ENCODE measurements at regions not wholly inside any gene's neighbourhood (a gene's known extent, or its start where the extent isn't known, plus 50 kb on each side); places are given as distances from the start of the nearest gene placed in this dataset.

GRCh38 chr7:92939666-92940360, 103.4 kb upstream of the CDK6 start:
- no peak for TF ChIP-seq CTCF (IDR thresholded peaks at IDR 0.05)
- H3K27me3 ChIP-seq (ENCODE audit: control insufficient read depth, insufficient read depth, low read length) = no peaks in the 10 kb centered on the region
- H3K4me1 ChIP-seq = no peaks in the 10 kb centered on the region
- no peaks in the 10 kb centered on the region for H3K9me3 ChIP-seq (ENCODE audit: control insufficient read depth, low read length)
- no peak overlapping the region for H3K4me3 ChIP-seq (ENCODE audit: low read depth, low read length)
- H3K4me2 ChIP-seq (ENCODE audit: low read length) = no peak overlapping the region
- H3K9ac ChIP-seq = no peak overlapping the region
- no peak overlapping the region for H3K27ac ChIP-seq
- H3K36me3 ChIP-seq (ENCODE audit: control insufficient read depth, insufficient read depth, low read length) = no peaks in the 10 kb centered on the region
- no peak overlapping the region for H2AFZ ChIP-seq
- no peaks in the 10 kb centered on the region for H3K79me2 ChIP-seq

GRCh38 chr7:92934096-92934495, 97.7 kb upstream of the CDK6 start:
- Histone ChIP-seq H3K4me2 (ENCODE audit: low read length) (no peak overlapping the region), H3K4me3 (ENCODE audit: low read depth, low read length) (no peak overlapping the region), H3K4me1 (no peaks in the 10 kb centered on the region), H2AFZ (no peak overlapping the region), H3K27me3 (ENCODE audit: control insufficient read depth, insufficient read depth, low read length) (no peaks in the 10 kb centered on the region), H3K79me2 (no peaks in the 10 kb centered on the region), H3K9ac (no peak overlapping the region), H3K9me3 (ENCODE audit: control insufficient read depth, low read length) (no peaks in the 10 kb centered on the region), H3K27ac (no peak overlapping the region), H3K36me3 (ENCODE audit: control insufficient read depth, insufficient read depth, low read length) (no peaks in the 10 kb centered on the region)
- TF ChIP-seq CTCF (IDR thresholded peaks at IDR 0.05) = no peak

DNA sequence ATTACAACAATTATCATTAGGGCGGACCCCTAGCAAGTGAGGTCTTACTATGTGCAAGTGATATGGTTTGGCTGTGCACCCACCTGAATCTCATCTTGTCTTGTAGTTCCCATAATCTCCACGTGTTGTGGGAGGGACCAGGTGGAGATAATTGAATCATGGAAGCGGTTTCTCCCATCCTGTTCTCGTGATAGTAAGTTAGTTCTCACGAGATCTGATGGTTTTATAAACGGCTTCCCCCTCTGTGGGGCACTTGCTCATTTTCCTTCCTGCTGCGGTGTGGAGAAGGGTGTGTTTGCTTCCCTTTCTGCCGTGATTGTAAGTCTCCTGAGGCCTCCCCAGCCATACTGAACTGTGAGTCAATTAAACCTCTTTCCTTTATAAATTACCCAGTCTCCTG, 96.1 kb upstream of the CDK6 start:
- Histone ChIP-seq H3K9ac (no peak overlapping the region), H3K4me2 (ENCODE audit: low read length) (no peak overlapping the region), H3K9me3 (ENCODE audit: control insufficient read depth, low read length) (no peaks in the 10 kb centered on the region), H3K36me3 (ENCODE audit: control insufficient read depth, insufficient read depth, low read length) (no peaks in the 10 kb centered on the region), H3K79me2 (no peaks in the 10 kb centered on the region), H2AFZ (no peak overlapping the region), H3K27ac (no peak overlapping the region), H3K27me3 (ENCODE audit: control insufficient read depth, insufficient read depth, low read length) (no peaks in the 10 kb centered on the region), H3K4me3 (ENCODE audit: low read depth, low read length) (no peak overlapping the region), H3K4me1 (no peaks in the 10 kb centered on the region)
- TF ChIP-seq CTCF (IDR thresholded peaks at IDR 0.05) = no peak

DNA sequence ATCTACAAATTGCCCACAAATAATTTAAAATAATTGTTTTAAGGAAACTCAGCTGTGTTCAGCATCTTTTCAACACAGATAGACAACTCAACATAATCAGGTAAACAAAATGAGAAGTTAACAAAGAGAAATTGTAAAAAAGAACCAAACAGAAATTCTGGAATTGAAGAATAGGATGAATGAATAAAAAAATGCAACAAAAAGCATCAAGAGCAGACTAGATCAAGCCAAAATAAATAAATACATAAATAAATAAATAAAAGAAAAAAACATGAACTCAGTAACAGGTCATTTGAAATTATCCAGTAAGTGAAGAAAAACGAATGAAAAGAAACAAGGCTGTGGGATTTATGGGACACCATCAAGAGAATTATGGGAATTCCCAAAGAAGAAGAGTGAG, 94.0 kb upstream of the CDK6 start:
- H3K4me2 ChIP-seq (ENCODE audit: low read length) = no peak overlapping the region
- H3K4me3 ChIP-seq (ENCODE audit: low read depth, low read length) = no peak overlapping the region
- TF ChIP-seq CTCF (IDR thresholded peaks at IDR 0.05) = no peak
- no peaks in the 10 kb centered on the region for H3K36me3 ChIP-seq (ENCODE audit: control insufficient read depth, insufficient read depth, low read length)
- peaks cover 7% of the 10 kb centered on the region for H3K4me1 ChIP-seq
- no peak overlapping the region for H2AFZ ChIP-seq
- no peaks in the 10 kb centered on the region for H3K79me2 ChIP-seq
- no peak overlapping the region for H3K9ac ChIP-seq
- H3K27me3 ChIP-seq (ENCODE audit: control insufficient read depth, insufficient read depth, low read length) = no peaks in the 10 kb centered on the region
- no peaks in the 10 kb centered on the region for H3K9me3 ChIP-seq (ENCODE audit: control insufficient read depth, low read length)
- no peak overlapping the region for H3K27ac ChIP-seq

DNA sequence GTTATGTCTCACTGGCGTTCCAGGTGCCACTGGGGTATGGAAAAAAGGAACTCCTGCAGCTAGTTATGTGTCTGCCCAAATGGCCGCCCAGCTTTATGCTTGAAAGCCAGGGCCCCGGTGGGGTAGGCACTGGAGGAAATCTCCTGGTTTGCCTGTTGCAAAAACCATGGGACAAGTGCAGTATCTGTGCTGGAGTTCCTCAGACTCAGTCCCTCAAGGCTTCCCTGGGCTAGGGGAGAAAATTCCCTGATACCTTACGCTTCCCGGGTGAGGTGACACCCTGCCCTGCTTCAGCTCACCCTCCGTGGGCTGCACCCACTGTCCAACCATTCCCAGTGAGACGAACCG, 90.3 kb upstream of the CDK6 start:
- no peaks in the 10 kb centered on the region for H3K36me3 ChIP-seq (ENCODE audit: control insufficient read depth, insufficient read depth, low read length)
- no peak overlapping the region for H3K4me2 ChIP-seq (ENCODE audit: low read length)
- no peaks in the 10 kb centered on the region for H3K9me3 ChIP-seq (ENCODE audit: control insufficient read depth, low read length)
- no peaks in the 10 kb centered on the region for H3K27me3 ChIP-seq (ENCODE audit: control insufficient read depth, insufficient read depth, low read length)
- H3K9ac ChIP-seq = no peak overlapping the region
- H3K4me3 ChIP-seq (ENCODE audit: low read depth, low read length) = no peak overlapping the region
- H3K27ac ChIP-seq = no peak overlapping the region
- no peaks in the 10 kb centered on the region for H3K79me2 ChIP-seq
- H3K4me1 ChIP-seq = peaks cover 7% of the 10 kb centered on the region
- no peak for TF ChIP-seq CTCF (IDR thresholded peaks at IDR 0.05)
- H2AFZ ChIP-seq = peak overlapping the region; percentile 76
